EL (cell line): ENCODE measurements at regions not wholly inside any gene's neighbourhood (a gene's known extent, or its start where the extent isn't known, plus 50 kb on each side); places are given as distances from the start of the nearest gene placed in this dataset.
"Not testable (repeated sequence)": the region's sequence is repeated elsewhere in the genome, so short reads cannot be mapped to it uniquely, and the experiment has no call there.

Experiments used
- DNase-seq: peaks from one replicate; pipeline ENCODE4 v3.0.0-alpha.2; 2016

- no peak for DNase-seq
Measured at GRCh38 chr2:209191139-209191538, 232.7 kb upstream of the MAP2 start.

- DNase-seq = no peak
Measured at GRCh38 chr2:209194717-209195116, 229.1 kb upstream of the MAP2 start.

DNA sequence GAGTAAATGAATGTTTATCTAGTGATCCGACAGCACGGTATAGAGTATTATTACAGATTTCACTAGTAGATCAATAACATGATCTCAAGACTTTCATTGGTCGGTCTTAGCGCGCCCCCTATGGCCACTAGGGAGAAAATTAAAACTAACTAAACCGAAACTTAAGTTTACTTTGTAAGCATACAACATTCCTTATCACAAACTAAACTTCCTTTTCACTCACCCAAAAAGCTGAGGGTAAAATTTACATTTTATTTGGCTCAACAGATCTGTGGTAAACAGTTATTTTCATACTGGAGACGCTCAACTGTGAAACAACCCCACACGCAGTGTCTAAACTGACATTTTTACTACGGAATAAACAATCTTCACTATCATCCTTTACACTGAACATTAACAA, 215.6 kb upstream of the MAP2 start:
- DNase-seq = peak; percentile 22

- no peak for DNase-seq
Measured at GRCh38 chr2:209209943-209210342, 213.9 kb upstream of the MAP2 start.

DNA sequence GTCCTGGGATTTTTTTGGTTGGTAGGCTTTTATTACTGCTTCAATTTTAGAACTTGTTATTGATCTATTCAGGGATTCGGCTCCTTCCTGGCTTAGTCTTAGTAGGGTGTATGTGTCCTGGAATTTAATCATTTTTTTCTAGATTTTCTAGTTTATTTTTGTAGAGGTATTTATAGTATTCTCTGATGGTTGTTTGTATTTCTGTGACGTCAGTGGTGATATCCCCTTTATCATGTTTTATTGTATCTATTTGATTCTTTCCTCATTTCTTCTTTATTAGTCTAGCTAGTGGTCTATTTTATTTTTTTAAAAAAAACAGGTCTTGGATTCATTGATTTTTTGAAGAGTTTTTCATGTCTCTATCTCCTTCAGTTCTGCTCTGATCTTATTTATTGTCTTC, 193.3 kb upstream of the MAP2 start:
- DNase-seq = no peak

DNA sequence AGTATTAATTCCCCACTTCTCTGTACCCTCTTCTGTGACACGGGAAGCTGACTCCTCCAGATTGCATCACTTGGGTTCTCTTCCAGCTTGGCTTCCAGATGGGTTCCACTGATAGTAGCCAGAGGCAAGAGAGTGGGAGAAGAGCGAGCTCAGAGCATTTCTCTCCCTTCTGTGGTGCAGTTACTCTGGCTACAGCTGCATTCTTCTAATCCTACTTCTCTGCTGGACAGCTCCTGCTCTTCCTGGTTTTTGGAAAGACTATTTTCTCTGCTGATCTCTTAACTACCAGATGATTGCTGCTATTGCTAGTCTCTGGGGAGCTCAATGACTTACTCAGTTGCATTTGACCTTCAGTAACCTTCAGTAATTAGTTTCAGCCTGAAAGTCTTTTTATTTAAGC, 187.5 kb upstream of the MAP2 start:
- DNase-seq = no peak

- DNase-seq = no peak
Measured at GRCh38 chr2:209238765-209239584, 184.9 kb upstream of the MAP2 start.

DNA sequence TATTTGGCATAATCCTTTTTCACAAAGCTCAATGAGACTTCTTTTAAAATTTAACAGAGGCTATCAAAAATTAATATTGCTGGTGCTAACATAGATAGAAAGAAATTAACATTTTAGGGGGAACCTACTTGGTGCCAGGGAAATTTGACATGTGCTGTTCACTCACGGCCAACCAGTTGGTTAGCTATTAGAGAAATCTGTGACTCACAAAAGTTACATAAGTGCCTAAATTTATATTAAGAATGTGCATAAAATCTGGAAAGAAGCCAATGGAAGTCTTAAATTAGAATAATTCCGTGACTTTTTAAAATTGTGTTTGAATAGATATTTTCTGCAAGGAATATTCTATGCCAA, 184.3 kb upstream of the MAP2 start:
- no peak for DNase-seq

GRCh38 chr2:209240204-209240603, 183.6 kb upstream of the MAP2 start:
- DNase-seq = no peak

GRCh38 chr2:209253544-209253943, 170.3 kb upstream of the MAP2 start:
- DNase-seq = no peak

- no peak for DNase-seq
Measured at GRCh38 chr2:209259767-209260166, 164.1 kb upstream of the MAP2 start.

GRCh38 chr2:209260281-209260680, 163.6 kb upstream of the MAP2 start:
- no peak for DNase-seq

DNA sequence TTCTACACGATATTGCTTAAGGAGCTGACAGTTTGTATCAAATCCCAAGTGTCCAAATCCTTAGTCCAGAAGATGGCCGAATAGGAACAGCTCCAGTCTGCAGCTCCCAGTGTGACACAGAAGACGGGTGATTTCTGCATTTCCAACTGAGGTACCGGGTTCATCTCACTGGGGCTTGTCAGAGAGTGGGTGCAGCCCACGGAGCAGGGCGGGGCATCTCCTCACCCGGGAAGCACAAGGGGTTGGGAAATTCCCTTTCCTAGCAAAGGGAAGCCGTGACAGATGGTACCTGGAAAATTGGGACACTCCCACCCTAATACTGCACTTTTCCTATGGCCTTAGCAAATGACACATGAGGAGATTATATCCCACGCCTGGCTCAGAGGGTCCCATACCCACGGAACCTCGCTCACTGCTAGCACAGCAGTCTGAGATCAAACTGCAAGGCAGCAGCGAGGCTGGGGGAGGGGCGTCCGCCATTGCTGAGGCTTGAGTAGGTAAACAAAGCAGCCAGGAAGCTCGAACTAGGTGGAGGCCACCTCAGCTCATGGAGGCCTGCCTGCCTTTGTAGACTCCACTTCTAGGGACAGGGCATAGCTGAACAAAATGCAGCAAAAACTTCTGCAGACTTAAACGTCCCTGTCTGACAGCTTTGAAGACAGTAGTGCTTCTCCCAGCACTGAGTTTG, 162.3 kb upstream of the MAP2 start:
- DNase-seq = not testable (repeated sequence)

DNA sequence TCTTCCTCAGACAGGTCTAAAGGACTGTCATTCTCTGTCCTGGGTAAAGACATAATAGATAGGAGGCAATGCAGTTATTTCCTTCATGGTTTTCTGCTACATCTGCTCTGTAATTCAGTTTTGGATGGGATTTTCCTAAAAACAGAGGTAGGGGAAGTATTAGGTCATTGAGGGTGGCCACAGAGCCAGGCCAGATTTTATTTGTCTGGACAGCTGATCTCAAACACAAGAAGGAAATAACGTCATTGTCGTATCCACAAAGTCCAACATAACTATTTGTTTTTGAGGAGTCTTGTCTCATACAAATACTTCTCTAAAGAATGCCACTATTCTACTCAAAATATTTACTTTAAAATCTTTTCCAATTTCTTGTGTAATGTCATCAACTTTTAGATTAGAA, 154.8 kb upstream of the MAP2 start:
- DNase-seq = no peak

GRCh38 chr2:209276000-209276399, 147.8 kb upstream of the MAP2 start:
- DNase-seq = no peak

DNA sequence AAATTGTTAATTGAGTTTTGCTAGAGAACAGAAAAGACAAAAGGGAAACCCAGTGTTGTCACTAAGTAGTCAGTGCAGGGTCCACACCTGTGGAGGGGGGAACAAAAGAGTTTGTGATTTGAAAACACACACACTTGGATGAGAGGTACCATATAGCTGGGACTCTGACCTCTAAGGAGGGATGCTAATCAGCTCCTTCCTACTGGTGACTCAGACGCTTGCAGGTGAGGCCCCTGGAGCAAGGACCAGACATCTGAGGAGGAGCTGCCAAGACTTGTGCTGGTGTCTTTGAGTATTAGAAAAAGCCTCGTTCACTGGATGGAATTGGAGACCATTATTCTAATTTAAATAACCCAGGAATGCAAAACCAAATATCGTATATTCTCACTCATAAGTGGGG, 146.4 kb upstream of the MAP2 start:
- no peak for DNase-seq

GRCh38 chr2:209298601-209299000, 125.2 kb upstream of the MAP2 start:
- no peak for DNase-seq

- DNase-seq = not testable (repeated sequence)
Measured at GRCh38 chr2:209299478-209299877, 124.4 kb upstream of the MAP2 start.

- DNase-seq = not testable (repeated sequence)
Measured at GRCh38 chr2:209300766-209301165, 123.1 kb upstream of the MAP2 start.

DNA sequence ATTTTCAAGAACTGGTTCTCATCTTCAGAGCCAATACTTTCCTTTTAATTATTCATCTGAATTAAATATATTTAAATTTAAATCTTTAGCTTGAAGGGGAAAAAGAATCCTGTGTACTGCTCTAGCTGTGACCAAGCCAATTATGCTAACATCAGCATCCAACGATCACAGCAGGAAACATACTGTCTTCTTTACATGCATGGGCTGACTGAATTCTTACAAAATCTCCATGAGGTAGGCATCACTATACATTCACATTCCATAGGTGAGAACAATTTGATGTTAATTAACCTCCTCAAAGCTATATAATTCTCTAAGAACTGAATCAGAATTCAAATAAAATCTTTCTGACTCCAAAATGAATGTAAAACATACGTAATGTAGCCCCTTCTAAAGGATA, 118.8 kb upstream of the MAP2 start:
- DNase-seq = no peak

- DNase-seq = no peak
Measured at GRCh38 chr2:209305746-209306196, 118.1 kb upstream of the MAP2 start.

DNA sequence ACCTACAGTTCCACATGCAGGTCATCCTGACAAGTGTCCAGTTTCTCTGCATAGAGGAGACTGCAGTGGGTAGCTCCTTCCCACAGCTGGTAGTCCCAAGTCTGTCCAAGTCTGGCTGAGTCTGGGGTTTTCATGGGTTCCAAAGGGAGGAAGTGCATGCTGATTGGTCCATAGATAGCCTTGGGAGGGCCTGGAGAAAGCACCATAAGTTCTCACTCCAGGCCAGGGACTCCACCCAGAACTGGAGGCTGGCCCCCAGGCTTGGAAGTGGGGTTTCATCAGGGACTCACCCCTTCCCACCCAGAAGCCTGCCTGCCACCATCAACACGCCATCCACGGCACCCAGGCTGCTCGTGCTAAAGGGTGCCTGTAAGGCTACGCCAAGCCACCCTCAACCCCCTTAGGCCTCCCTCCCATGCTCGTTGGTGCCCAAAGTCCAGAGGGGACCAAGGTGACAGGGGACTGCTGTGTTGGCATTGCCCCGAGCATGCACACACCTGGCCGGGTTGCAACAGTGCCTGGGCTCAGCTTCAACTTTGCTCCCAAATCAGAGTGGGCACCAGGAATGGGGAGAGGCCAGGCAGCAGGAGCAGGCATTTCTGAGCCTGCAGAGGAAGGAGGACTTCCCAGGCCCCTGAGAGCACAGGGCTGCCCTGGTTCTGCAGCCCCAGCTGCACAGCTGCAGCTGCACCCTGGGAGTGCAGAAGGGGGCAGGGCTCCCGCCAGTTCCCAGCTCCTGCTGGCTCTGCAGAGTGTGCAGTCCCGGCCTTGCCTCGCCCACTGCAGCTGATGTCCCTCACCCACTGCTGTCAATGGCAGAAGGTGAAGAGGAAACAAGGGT, 116.5 kb upstream of the MAP2 start:
- no peak for DNase-seq

- DNase-seq = no peak
Measured at GRCh38 chr2:209308415-209308814, 115.4 kb upstream of the MAP2 start.

DNA sequence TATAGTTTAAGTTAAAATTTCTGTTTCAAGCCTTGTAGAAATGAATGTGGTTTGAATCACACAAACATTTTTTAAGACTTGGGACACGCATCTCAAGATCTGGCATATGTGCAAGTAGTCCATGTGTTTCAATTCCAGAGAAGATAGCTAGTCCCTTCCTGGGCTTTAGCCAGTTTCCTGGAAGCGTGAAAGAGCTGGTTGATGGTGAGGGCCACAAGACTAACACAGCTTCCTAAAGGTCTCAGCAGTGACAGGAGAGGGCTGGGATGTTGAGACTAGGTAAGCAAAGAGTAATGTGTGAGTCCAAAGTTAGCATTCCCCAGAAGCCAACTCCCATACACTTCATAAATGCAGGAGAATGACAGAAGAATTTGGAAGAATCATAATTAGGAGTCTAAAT, 111.9 kb upstream of the MAP2 start:
- no peak for DNase-seq
